Smooth muscle cell (in vitro differentiated cells): ENCODE measurements at regions not wholly inside any gene's neighbourhood (a gene's known extent, or its start where the extent isn't known, plus 50 kb on each side); places are given as distances from the start of the nearest gene placed in this dataset.
A peak's percentile ranks its signal among the peaks of the same experiment; 100 is the strongest.

Source experiments
- DNase-seq: peaks from one replicate; lab custom pipeline; 2025; ENCODE audit not compliant: unreplicated experiment; lab: John Stamatoyannopoulos, UW
- H2AFZ ChIP-seq: fragments of 200-600 bp; sonication (generic); 2 replicates; pipeline ENCODE4 v1.6.0; 2016; ENCODE audit warnings: antibody characterized with exemption, low read depth, mild to moderate bottlenecking
- H3F3A ChIP-seq: fragments of 200-600 bp; sonication (generic); 2 replicates; pipeline ENCODE4 v1.6.0; 2017; ENCODE audit warnings: antibody characterized with exemption, low read depth
- H3K27ac ChIP-seq: fragments of 200-600 bp; sonication (generic); 2 replicates; pipeline ENCODE4 v1.5.1; 2016; ENCODE audit warnings: low read depth, mild to moderate bottlenecking
- H3K27me3 ChIP-seq: fragments of 200-600 bp; sonication (generic); 2 replicates; pipeline ENCODE4 v1.6.1; 2016; ENCODE audit warnings: low read depth, mild to moderate bottlenecking
- H3K36me3 ChIP-seq: fragments of 200-600 bp; sonication (generic); 2 replicates; pipeline ENCODE4 v1.5.1; 2016; ENCODE audit warnings: low read depth
- H3K4me1 ChIP-seq: fragments of 200-600 bp; sonication (generic); 2 replicates; pipeline ENCODE4 v1.5.1; 2016; ENCODE audit warnings: low read depth
- H3K4me2 ChIP-seq: fragments of 200-600 bp; sonication (generic); 2 replicates; pipeline ENCODE4 v1.6.0; 2016; ENCODE audit warnings: mild to moderate bottlenecking
- H3K4me3 ChIP-seq: fragments of 200-600 bp; sonication (generic); 2 replicates; pipeline ENCODE4 v1.5.1; 2016; ENCODE audit warnings: mild to moderate bottlenecking
- H3K79me2 ChIP-seq: fragments of 200-600 bp; sonication (generic); 2 replicates; pipeline ENCODE4 v1.6.0; 2016; ENCODE audit warnings: low read depth, mild to moderate bottlenecking
- H3K9ac ChIP-seq: fragments of 200-600 bp; sonication (generic); 2 replicates; pipeline ENCODE4 v1.6.0; 2016; ENCODE audit warnings: low read depth
- H3K9me3 ChIP-seq: fragments of 200-600 bp; sonication (generic); replicated peaks from 2 replicates; pipeline ENCODE4 v1.5.1; 2016; ENCODE audit warnings: low read depth
- H4K20me1 ChIP-seq: fragments of 200-600 bp; sonication (generic); 2 replicates; pipeline ENCODE4 v1.6.0; 2016; ENCODE audit warnings: low read depth
- WGBS: methylation state at CpG from one replicate; pipeline ENCODE4 v1.1.7; 2016; ENCODE audit warnings: low lambda C conversion rate; 5-methylcytosine and 5-hydroxymethylcytosine counted together
- TF ChIP-seq, protein P1 (sequence below): fragments of 200-600 bp; sonication (generic); IDR thresholded peaks from 2 replicates; pipeline ENCODE4 v1.5.1; 2017; ENCODE audit warnings: borderline replicate concordance, mild to moderate bottlenecking, antibody characterized with exemption; ENCODE audit not compliant: insufficient read depth, poor library complexity, severe bottlenecking

GRCh38 chrX:149151805-149152757 is 353.0 kb downstream of the IDS start:
- H3K4me2 ChIP-seq, result peak overlapping the region; percentile 40
- 58% methylated on average over 3 of the region's 3 CpGs for WGBS
- TF ChIP-seq, protein P1, sequence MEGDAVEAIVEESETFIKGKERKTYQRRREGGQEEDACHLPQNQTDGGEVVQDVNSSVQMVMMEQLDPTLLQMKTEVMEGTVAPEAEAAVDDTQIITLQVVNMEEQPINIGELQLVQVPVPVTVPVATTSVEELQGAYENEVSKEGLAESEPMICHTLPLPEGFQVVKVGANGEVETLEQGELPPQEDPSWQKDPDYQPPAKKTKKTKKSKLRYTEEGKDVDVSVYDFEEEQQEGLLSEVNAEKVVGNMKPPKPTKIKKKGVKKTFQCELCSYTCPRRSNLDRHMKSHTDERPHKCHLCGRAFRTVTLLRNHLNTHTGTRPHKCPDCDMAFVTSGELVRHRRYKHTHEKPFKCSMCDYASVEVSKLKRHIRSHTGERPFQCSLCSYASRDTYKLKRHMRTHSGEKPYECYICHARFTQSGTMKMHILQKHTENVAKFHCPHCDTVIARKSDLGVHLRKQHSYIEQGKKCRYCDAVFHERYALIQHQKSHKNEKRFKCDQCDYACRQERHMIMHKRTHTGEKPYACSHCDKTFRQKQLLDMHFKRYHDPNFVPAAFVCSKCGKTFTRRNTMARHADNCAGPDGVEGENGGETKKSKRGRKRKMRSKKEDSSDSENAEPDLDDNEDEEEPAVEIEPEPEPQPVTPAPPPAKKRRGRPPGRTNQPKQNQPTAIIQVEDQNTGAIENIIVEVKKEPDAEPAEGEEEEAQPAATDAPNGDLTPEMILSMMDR, result no peak
- H3K36me3 ChIP-seq, result no peaks in the 10 kb centered on the region
- no peak overlapping the region for H3K4me3 ChIP-seq
- no peak overlapping the region for H3K9ac ChIP-seq
- no peaks in the 10 kb centered on the region for H3K9me3 ChIP-seq
- DNase-seq, result no peak
- H3F3A ChIP-seq, result no peaks in the 10 kb centered on the region
- H3K79me2 ChIP-seq, result no peaks in the 10 kb centered on the region
- H3K27ac ChIP-seq, result peak overlapping the region; percentile 63
- H2AFZ ChIP-seq, result no peak overlapping the region
- no peaks in the 10 kb centered on the region for H3K4me1 ChIP-seq
- no peaks in the 10 kb centered on the region for H4K20me1 ChIP-seq
- no peaks in the 10 kb centered on the region for H3K27me3 ChIP-seq

DNA sequence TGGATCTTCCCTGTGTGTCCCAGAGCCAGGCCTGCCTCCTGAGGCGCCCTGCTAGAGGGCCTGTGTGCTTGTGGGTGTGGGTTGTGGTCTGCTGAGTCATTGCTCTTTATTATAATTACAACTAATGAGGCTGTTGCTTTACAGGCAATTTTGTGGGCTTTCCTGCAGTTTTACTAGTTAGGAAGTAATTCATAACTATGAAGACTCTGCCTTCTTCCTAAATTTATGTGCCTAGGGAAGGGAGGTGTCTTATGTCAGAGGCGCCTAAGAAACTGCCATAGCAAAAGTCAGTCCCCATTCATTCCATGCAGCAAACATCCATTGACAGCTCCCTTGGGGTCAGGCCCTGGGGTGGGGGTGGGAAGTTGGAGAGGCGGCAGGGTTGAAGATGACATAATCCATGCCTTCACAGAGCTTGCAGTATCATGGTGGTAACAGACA is 359.2 kb downstream of the IDS start:
- Histone ChIP-seq H3K27me3 (no peaks in the 10 kb centered on the region), H3K4me1 (no peaks in the 10 kb centered on the region), H3K4me3 (no peak overlapping the region), H3K79me2 (no peaks in the 10 kb centered on the region), H4K20me1 (no peaks in the 10 kb centered on the region), H3K9me3 (no peaks in the 10 kb centered on the region), H3K36me3 (no peaks in the 10 kb centered on the region), H3K9ac (no peak overlapping the region), H3F3A (no peaks in the 10 kb centered on the region), H2AFZ (no peak overlapping the region), H3K27ac (peak overlapping the region; percentile 26), H3K4me2 (no peak overlapping the region)
- DNase-seq, result no peak
- WGBS, result 34% methylated on average over 3 of the region's 3 CpGs
- TF ChIP-seq, protein P1, result no peak

GRCh38 chrX:149131774-149132173 is 373.3 kb downstream of the IDS start:
- Histone ChIP-seq H2AFZ (no peak overlapping the region), H3K4me1 (no peaks in the 10 kb centered on the region), H3K27me3 (no peaks in the 10 kb centered on the region), H3K79me2 (no peaks in the 10 kb centered on the region), H3K4me2 (no peak overlapping the region), H3K27ac (no peak overlapping the region), H3K9me3 (no peaks in the 10 kb centered on the region), H3K9ac (no peak overlapping the region), H3F3A (no peaks in the 10 kb centered on the region), H3K36me3 (no peaks in the 10 kb centered on the region), H3K4me3 (no peak overlapping the region), H4K20me1 (no peaks in the 10 kb centered on the region)
- DNase-seq, result no peak
- TF ChIP-seq, protein P1, result no peak
- 83% methylated on average over 3 of the region's 3 CpGs for WGBS
